H1 (cell line): ENCODE measurements at regions not wholly inside any gene's neighbourhood (a gene's known extent, or its start where the extent isn't known, plus 50 kb on each side); places are given as distances from the start of the nearest gene placed in this dataset.

ENCODE experiments used
- CTCF ChIA-PET: fragments of 300-600 bp; sonication (Branson Sonifier 250); formaldehyde crosslinking; loops from one replicate; lab custom pipeline; 2021; ENCODE audit not compliant: partially characterized antibody; lab: Charles Lee
- POLR2A ChIA-PET: fragments of 300-600 bp; sonication (Branson Sonifier 250); formaldehyde crosslinking; loops from one replicate; lab custom pipeline; 2021; ENCODE audit warnings: inconsistent platforms; ENCODE audit not compliant: partially characterized antibody; lab: Charles Lee
- DNase-seq, 2 experiments: peaks; one replicate each; pipeline versions ENCODE4 v3.0.0 to v3.0.0-alpha.2; 2010 to 2022; ENCODE audit warnings: low spot score in 2 of 2, low read depth in 1 of 2, mixed read lengths in 1 of 2
- FAIRE-seq: peaks from 2 replicates; lab custom pipeline; 2011; peaks lifted over from hg19 to GRCh38; lab: Jason Lieb, UNC
- H2AFZ ChIP-seq: 2 replicates; pipeline ENCODE4 v1.8.1; 2012; ENCODE audit warnings: low read length, inconsistent platforms
- H2AK5ac ChIP-seq: 2 replicates; pipeline ENCODE4 v1.6.1; 2013; ENCODE audit warnings: low read depth, low read length
- H2BK120ac ChIP-seq: replicated peaks from 2 replicates; pipeline ENCODE3; 2013; ENCODE audit warnings: low read depth, low read length, inconsistent platforms
- H2BK12ac ChIP-seq: 2 replicates; pipeline ENCODE4 v1.6.1; 2013; ENCODE audit warnings: low read depth, low read length
- H2BK15ac ChIP-seq: 2 replicates; pipeline ENCODE4 v1.6.1; 2013; ENCODE audit warnings: low read length
- H2BK20ac ChIP-seq: 2 replicates; pipeline ENCODE4 v1.6.1; 2013; ENCODE audit warnings: low read length
- H2BK5ac ChIP-seq: 2 replicates; pipeline ENCODE4 v1.6.1; 2013; ENCODE audit warnings: low read depth, low read length
- H3K14ac ChIP-seq: 2 replicates; pipeline ENCODE4 v1.6.1; 2013; ENCODE audit warnings: inconsistent platforms; ENCODE audit not compliant: insufficient read length
- H3K18ac ChIP-seq: 2 replicates; pipeline ENCODE4 v1.6.1; 2013; ENCODE audit warnings: low read length; ENCODE audit errors: extremely low read depth
- H3K23ac ChIP-seq: 2 replicates; pipeline ENCODE4 v1.6.1; 2013; ENCODE audit warnings: inconsistent platforms; ENCODE audit not compliant: insufficient read length
- H3K23me2 ChIP-seq: 2 replicates; pipeline ENCODE4 v1.6.1; 2013; ENCODE audit warnings: low read depth, low read length
- H3K27ac ChIP-seq: 2 replicates; pipeline ENCODE4 v1.6.1; 2011; ENCODE audit warnings: low read depth, low read length, inconsistent platforms
- H3K27me3 ChIP-seq, 4 experiments: replicated peaks in 1 of 4; 1 replicate in 1 of 4; 2 replicates in 3 of 4; pipeline versions ENCODE4 v1.6.1 to v1.8.1; 2011 to 2013; ENCODE audit warnings: low read length in 3 of 4, mild to moderate bottlenecking in 3 of 4, inconsistent platforms in 2 of 4, mixed read lengths in 2 of 4, moderate library complexity in 1 of 4; ENCODE audit not compliant: control insufficient read depth in 3 of 4, insufficient read depth in 3 of 4; ENCODE audit errors: extremely low read depth in 1 of 4
- H3K36me3 ChIP-seq, 4 experiments: 2 replicates each; pipeline versions ENCODE4 v1.6.1 to v1.8.1; 2011 to 2013; ENCODE audit warnings: mild to moderate bottlenecking in 4 of 4, low read length in 3 of 4, moderate library complexity in 2 of 4, control low read depth in 1 of 4, inconsistent platforms in 1 of 4; ENCODE audit not compliant: insufficient read depth in 4 of 4, control insufficient read depth in 2 of 4
- H3K4ac ChIP-seq: replicated peaks from 2 replicates; pipeline ENCODE3; 2013; ENCODE audit warnings: low read length, low read depth, mixed read lengths, inconsistent platforms; ENCODE audit not compliant: insufficient read length
- H3K4me1 ChIP-seq, 4 experiments: replicated peaks in 1 of 4; 1 replicate in 1 of 4; 2 replicates in 3 of 4; pipeline versions ENCODE4 v1.6.1 to v1.8.1; 2011 to 2013; ENCODE audit warnings: low read length in 3 of 4, inconsistent platforms in 2 of 4, mixed read lengths in 1 of 4; ENCODE audit not compliant: insufficient read depth in 4 of 4, control insufficient read depth in 3 of 4
- H3K4me2 ChIP-seq, 2 experiments: 2 replicates each; pipeline versions ENCODE4 v1.6.1 to v1.8.1; 2011 to 2013; ENCODE audit warnings: low read depth in 2 of 2, low read length in 2 of 2, control low read depth in 1 of 2, inconsistent platforms in 1 of 2, mild to moderate bottlenecking in 1 of 2; ENCODE audit not compliant: insufficient read depth in 1 of 2
- H3K4me3 ChIP-seq, 4 experiments: fragments of 200-600, 300-600 bp in 1 of 4; sonication (generic), shearing (Covaris generic), sonication (Bioruptor Twin) in 1 of 4; 2 replicates each; pipeline versions ENCODE4 v1.5.1 to v1.8.1; 2011 to 2016; ENCODE audit warnings: low read length in 4 of 4, low read depth in 3 of 4, control low read depth in 2 of 4, inconsistent platforms in 2 of 4, mild to moderate bottlenecking in 2 of 4, mixed read lengths in 1 of 4, moderate library complexity in 1 of 4; ENCODE audit not compliant: insufficient read depth in 2 of 4; ENCODE audit errors: extremely low read depth in 1 of 4
- H3K56ac ChIP-seq: replicated peaks from 2 replicates; pipeline ENCODE3; 2013; ENCODE audit warnings: low read depth, mild to moderate bottlenecking, mixed read lengths, low read length, inconsistent platforms; ENCODE audit not compliant: insufficient read length
- H3K79me1 ChIP-seq: 2 replicates; pipeline ENCODE4 v1.6.1; 2013; ENCODE audit warnings: low read depth, low read length, control low read depth
- H3K79me2 ChIP-seq, 2 experiments: 2 replicates each; pipeline versions ENCODE4 v1.6.1 to v1.8.1; 2012 to 2013; ENCODE audit warnings: low read length in 2 of 2, mild to moderate bottlenecking in 2 of 2, inconsistent platforms in 1 of 2; ENCODE audit not compliant: insufficient read depth in 2 of 2, control insufficient read depth in 1 of 2
- H3K9ac ChIP-seq, 4 experiments: replicated peaks in 1 of 4; 1 replicate in 1 of 4; 2 replicates in 3 of 4; pipeline versions ENCODE4 v1.6.1 to v1.8.1; 2011 to 2013; ENCODE audit warnings: low read depth in 3 of 4, low read length in 3 of 4, control low read depth in 2 of 4, mild to moderate bottlenecking in 2 of 4, moderate library complexity in 2 of 4, inconsistent platforms in 1 of 4; ENCODE audit errors: extremely low read depth in 1 of 4
- H3K9me3 ChIP-seq, 2 experiments: 2 replicates each; pipeline versions ENCODE4 v1.6.1 to v1.8.1; 2012 to 2013; ENCODE audit warnings: mild to moderate bottlenecking in 2 of 2, moderate library complexity in 2 of 2, control low read depth in 1 of 2, inconsistent platforms in 1 of 2, low read depth in 1 of 2, low read length in 1 of 2, mixed read lengths in 1 of 2; ENCODE audit not compliant: insufficient read depth in 2 of 2
- H4K20me1 ChIP-seq, 2 experiments: replicated peaks in 1 of 2; 2 replicates each; pipeline versions ENCODE3 to v1.8.1; 2011 to 2013; ENCODE audit warnings: inconsistent platforms in 2 of 2, low read length in 2 of 2, mild to moderate bottlenecking in 1 of 2; ENCODE audit not compliant: insufficient read depth in 2 of 2, control insufficient read depth in 1 of 2
- H4K5ac ChIP-seq: 2 replicates; pipeline ENCODE4 v1.6.1; 2013; ENCODE audit warnings: low read length, low read depth, mixed read lengths, inconsistent platforms; ENCODE audit not compliant: insufficient read length
- H4K8ac ChIP-seq: 2 replicates; pipeline ENCODE4 v1.8.0; 2013; ENCODE audit warnings: mild to moderate bottlenecking, moderate library complexity, low read length, inconsistent platforms; ENCODE audit not compliant: insufficient read depth; ENCODE audit errors: extremely low read depth
- H4K91ac ChIP-seq: replicated peaks from 2 replicates; pipeline ENCODE3; 2013; ENCODE audit warnings: low read length, mixed read lengths, inconsistent platforms; ENCODE audit not compliant: insufficient read length
- BRCA1 ChIP-seq: IDR thresholded peaks from 2 replicates; pipeline ENCODE4 v1.6.1; 2012; ENCODE audit warnings: low read depth, low read length, improper control_type of control experiment
- CREB1 ChIP-seq: IDR thresholded peaks from 2 replicates; pipeline ENCODE4 v1.6.1; 2012; ENCODE audit warnings: inconsistent platforms
- FOSL1 ChIP-seq: IDR thresholded peaks from 2 replicates; pipeline ENCODE4 v1.6.1; 2011; ENCODE audit warnings: mild to moderate bottlenecking, low read depth, low read length, moderate library complexity; ENCODE audit not compliant: insufficient read depth
- KDM4A ChIP-seq: IDR thresholded peaks from one replicate; pipeline ENCODE4 v1.7.1; 2012; ENCODE audit warnings: low read depth, mild to moderate bottlenecking, moderate library complexity, low read length, inconsistent platforms; ENCODE audit not compliant: severe bottlenecking
- SAP30 ChIP-seq: fragments of 300-600 bp; sonication (generic); IDR thresholded peaks from 2 replicates; pipeline ENCODE4 v1.7.1; 2012; ENCODE audit warnings: low read length, moderate library complexity, mild to moderate bottlenecking, inconsistent platforms; ENCODE audit not compliant: insufficient read depth, insufficient replicate concordance
- SIN3A ChIP-seq, 2 experiments: IDR thresholded peaks in 1 of 2; conservative IDR thresholded peaks in 1 of 2; 2 replicates each; pipeline ENCODE4 v1.6.1; 2011 to 2012; ENCODE audit warnings: low read length in 2 of 2, improper control_type of control experiment in 1 of 2, low read depth in 1 of 2, mild to moderate bottlenecking in 1 of 2
- TAF1 ChIP-seq: IDR thresholded peaks from 2 replicates; pipeline ENCODE4 v1.6.1; 2011; ENCODE audit warnings: mild to moderate bottlenecking, low read depth, low read length
- TAF7 ChIP-seq: optimal IDR thresholded peaks from 2 replicates; pipeline ENCODE3; 2011; ENCODE audit warnings: low read depth, mild to moderate bottlenecking, inconsistent platforms, low read length, moderate library complexity, borderline replicate concordance
- TEAD4 ChIP-seq: IDR thresholded peaks from 2 replicates; pipeline ENCODE4 v1.6.1; 2012; ENCODE audit warnings: low read depth, low read length, inconsistent platforms, mixed read lengths
- WGBS, 2 experiments: shearing (Covaris generic) in 1 of 2; methylation state at CpG; one replicate each; pipeline versions ENCODE4 v1.1.6 to v1.1.7; 2013 to 2015; ENCODE audit warnings: low lambda C conversion rate in 2 of 2, mixed read lengths in 2 of 2, inconsistent platforms in 1 of 2, low coverage in 1 of 2, missing lambda C conversion rate in 1 of 2; ENCODE audit not compliant: insufficient replicate concordance in 2 of 2, insufficient coverage in 1 of 2, insufficient read length in 1 of 2; ENCODE audit errors: extremely low coverage in 1 of 2, missing lambda C conversion rate in 1 of 2; 5-methylcytosine and 5-hydroxymethylcytosine counted together
- TF ChIP-seq, protein P1 (sequence below): IDR thresholded peaks from 2 replicates; pipeline ENCODE4 v1.6.1; 2012; ENCODE audit warnings: low read length, inconsistent platforms
- TF ChIP-seq, protein P2 (sequence below): IDR thresholded peaks from 2 replicates; pipeline ENCODE4 v1.6.1; 2011; ENCODE audit warnings: low read depth, mild to moderate bottlenecking, low read length; ENCODE audit not compliant: insufficient read depth

DNA sequence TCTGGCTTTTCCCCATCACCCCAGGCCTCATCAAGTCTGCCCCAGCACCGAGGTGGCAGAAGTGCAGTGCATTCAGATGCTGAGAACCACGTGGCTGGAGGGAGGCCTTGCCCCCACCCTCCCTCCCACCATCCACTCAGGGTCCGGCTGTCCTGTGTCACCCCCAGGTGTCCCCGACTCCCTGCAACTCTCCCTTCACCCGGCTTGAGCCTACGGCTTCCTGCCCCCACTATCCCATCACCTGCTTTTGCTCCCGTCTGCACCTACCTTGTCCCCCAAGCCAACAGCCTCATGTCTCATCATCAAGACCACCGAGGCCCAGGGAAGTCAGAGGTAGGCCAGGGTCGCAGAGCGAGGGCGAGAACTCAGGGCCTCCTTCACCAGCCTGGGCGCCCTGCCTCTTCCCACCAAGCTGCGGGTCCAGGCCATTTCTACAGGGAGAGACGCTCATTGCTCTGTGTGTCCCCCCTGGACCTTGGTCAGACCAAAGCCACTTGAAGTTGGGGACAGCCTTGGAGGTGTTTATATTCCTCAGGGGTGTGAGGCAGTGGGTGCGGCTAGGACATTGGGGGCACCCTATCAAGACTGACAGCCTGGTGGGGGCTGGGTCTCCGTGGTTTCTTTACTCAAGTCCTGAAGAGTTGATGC is 66.2 kb upstream of the CCND1 start:
- Histone ChIP-seq H3K27me3 (no peaks in the 10 kb centered on the region), H2BK12ac (no peak overlapping the region), H3K4me1 (no peaks in the 10 kb centered on the region), H3K23me2 (no peaks in the 10 kb centered on the region), H3K18ac (no peak overlapping the region), H2BK20ac (no peak overlapping the region), H4K91ac (no peak overlapping the region), H3K9me3 (no peaks in the 10 kb centered on the region), H2BK15ac (no peak overlapping the region), H3K4ac (no peak overlapping the region), H4K5ac (no peak overlapping the region), H3K56ac (no peak overlapping the region), H4K20me1 (no peaks in the 10 kb centered on the region), H3K14ac (no peak overlapping the region), H2BK120ac (no peak overlapping the region), H3K79me2 (no peaks in the 10 kb centered on the region), H3K79me1 (no peaks in the 10 kb centered on the region), H3K4me2 (no peak overlapping the region), H4K8ac (no peak overlapping the region), H3K9ac (no peak overlapping the region), H3K23ac (no peak overlapping the region), H3K36me3 (no peaks in the 10 kb centered on the region), H3K4me3 (no peak overlapping the region), H2AK5ac (no peak overlapping the region), H3K27ac (no peak overlapping the region), H2BK5ac (no peak overlapping the region), H2AFZ (no peak overlapping the region)
- ChIA-PET CTCF (no interaction called here), POLR2A (no interaction called here)
- DNase-seq (no peak), FAIRE-seq (no peak)
- WGBS, 2 experiments: 96% methylated on average over 14 of the region's 16 CpGs; no CpG with 5 or more reads in 1 of the 2 experiments
- TF ChIP-seq SIN3A (conservative IDR thresholded peaks at IDR 0.05 in 1 of 2, IDR thresholded peaks at IDR 0.05 in 1 of 2; ENCODE audit: low read depth in 1 of 2, low read length in 2 of 2) (no peak), FOSL1 (no peak), KDM4A (no peak), TEAD4 (no peak), CREB1 (no peak), TAF7 (no peak), BRCA1 (no peak), TAF1 (no peak), SAP30 (no peak)
- TF ChIP-seq, protein P1, sequence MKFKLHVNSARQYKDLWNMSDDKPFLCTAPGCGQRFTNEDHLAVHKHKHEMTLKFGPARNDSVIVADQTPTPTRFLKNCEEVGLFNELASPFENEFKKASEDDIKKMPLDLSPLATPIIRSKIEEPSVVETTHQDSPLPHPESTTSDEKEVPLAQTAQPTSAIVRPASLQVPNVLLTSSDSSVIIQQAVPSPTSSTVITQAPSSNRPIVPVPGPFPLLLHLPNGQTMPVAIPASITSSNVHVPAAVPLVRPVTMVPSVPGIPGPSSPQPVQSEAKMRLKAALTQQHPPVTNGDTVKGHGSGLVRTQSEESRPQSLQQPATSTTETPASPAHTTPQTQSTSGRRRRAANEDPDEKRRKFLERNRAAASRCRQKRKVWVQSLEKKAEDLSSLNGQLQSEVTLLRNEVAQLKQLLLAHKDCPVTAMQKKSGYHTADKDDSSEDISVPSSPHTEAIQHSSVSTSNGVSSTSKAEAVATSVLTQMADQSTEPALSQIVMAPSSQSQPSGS: no peak
- TF ChIP-seq, protein P2, sequence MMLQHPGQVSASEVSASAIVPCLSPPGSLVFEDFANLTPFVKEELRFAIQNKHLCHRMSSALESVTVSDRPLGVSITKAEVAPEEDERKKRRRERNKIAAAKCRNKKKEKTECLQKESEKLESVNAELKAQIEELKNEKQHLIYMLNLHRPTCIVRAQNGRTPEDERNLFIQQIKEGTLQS: no peak
